Mammary epithelial cell (primary cell): ENCODE measurements at regions not wholly inside any gene's neighbourhood (a gene's known extent, or its start where the extent isn't known, plus 50 kb on each side); places are given as distances from the start of the nearest gene placed in this dataset.

Experiments used
- CTCF ChIP-seq, 2 donors: IDR thresholded peaks in 1 of 2; conservative IDR thresholded peaks in 1 of 2; 2 replicates each; pipeline ENCODE4 v1.5.1; 2011 to 2012; ENCODE audit warnings: inconsistent platforms in 2 of 2, low read length in 2 of 2, mild to moderate bottlenecking in 2 of 2, control low read depth in 1 of 2, low read depth in 1 of 2; ENCODE audit not compliant: insufficient read depth in 1 of 2; ENCODE audit errors: extremely low read depth in 1 of 2
- EZH2 ChIP-seq: IDR thresholded peaks from 2 replicates; pipeline ENCODE4 v1.6.1; 2012; ENCODE audit warnings: low read length, inconsistent platforms, borderline replicate concordance

- TF ChIP-seq CTCF (conservative IDR thresholded peaks at IDR 0.05 in 1 of 2, IDR thresholded peaks at IDR 0.05 in 1 of 2; ENCODE audit: extremely low read depth in 1 of 2, insufficient read depth in 1 of 2, low read depth in 1 of 2, low read length in 2 of 2): no peak
- TF ChIP-seq EZH2: no peak
These were observed 588.0 kb downstream of the PRELID2 start for GRCh38 chr5:145246961-145247744.
